SW480 (cell line): ENCODE measurements at regions not wholly inside any gene's neighbourhood (a gene's known extent, or its start where the extent isn't known, plus 50 kb on each side); places are given as distances from the start of the nearest gene placed in this dataset.

Source experiments
- DNase-seq: peaks from one replicate; pipeline ENCODE4 v3.0.0-alpha.2; 2016; ENCODE audit warnings: low spot score

GRCh38 chr2:173647681-173648311 is 293.1 kb downstream of the CDCA7 start:
- no peak for DNase-seq

GRCh38 chr2:173648816-173649215 is 294.1 kb downstream of the CDCA7 start:
- no peak for DNase-seq

- DNase-seq, result no peak
Observed at GRCh38 chr2:173649527-173650219, 295.0 kb downstream of the CDCA7 start.

- DNase-seq, result no peak
Observed at GRCh38 chr2:173651891-173652290, 297.2 kb downstream of the CDCA7 start.

- DNase-seq, result peak; percentile 20
Observed at GRCh38 chr2:173652311-173652710, 297.6 kb downstream of the CDCA7 start.

GRCh38 chr2:173652767-173653431 is 298.2 kb downstream of the CDCA7 start:
- DNase-seq, result peak; percentile 61

- no peak for DNase-seq
Observed at GRCh38 chr2:173653432-173653805, 298.7 kb downstream of the CDCA7 start.

- no peak for DNase-seq
Observed at GRCh38 chr2:173654161-173654895, 299.7 kb downstream of the CDCA7 start.

GRCh38 chr2:173654896-173655265 is 300.2 kb downstream of the CDCA7 start:
- DNase-seq, result no peak

- no peak for DNase-seq
Observed at GRCh38 chr2:173656086-173656485, 301.4 kb downstream of the CDCA7 start.

GRCh38 chr2:173657996-173658717 is 303.5 kb downstream of the CDCA7 start:
- no peak for DNase-seq

GRCh38 chr2:173658946-173659371 is 304.3 kb downstream of the CDCA7 start:
- DNase-seq, result no peak

GRCh38 chr2:173659509-173659908 is 304.8 kb downstream of the CDCA7 start:
- no peak for DNase-seq

- no peak for DNase-seq
Observed at GRCh38 chr2:173661586-173661985, 303.6 kb downstream of the SP3 start.

- no peak for DNase-seq
Observed at GRCh38 chr2:173663353-173663752, 301.8 kb downstream of the SP3 start.

GRCh38 chr2:173663835-173664512 is 301.2 kb downstream of the SP3 start:
- no peak for DNase-seq

- no peak for DNase-seq
Observed at GRCh38 chr2:173664513-173664910, 300.7 kb downstream of the SP3 start.

GRCh38 chr2:173666171-173666888 is 298.8 kb downstream of the SP3 start:
- no peak for DNase-seq

- DNase-seq, result no peak
Observed at GRCh38 chr2:173667014-173667413, 298.2 kb downstream of the SP3 start.

GRCh38 chr2:173667415-173667814 is 297.8 kb downstream of the SP3 start:
- DNase-seq, result peak; percentile 26
